Urinary bladder (tissue), 3 donors: ENCODE measurements at regions not wholly inside any gene's neighbourhood (a gene's known extent, or its start where the extent isn't known, plus 50 kb on each side); places are given as distances from the start of the nearest gene placed in this dataset.

Experiments
- DNase-seq: peaks from one replicate; pipeline ENCODE4 v3.0.0-alpha.2; 2015; ENCODE audit errors: extremely low spot score
- H3K27ac ChIP-seq: one replicate; pipeline ENCODE4 v1.5.1; 2013; ENCODE audit warnings: low read depth, mild to moderate bottlenecking, moderate library complexity
- H3K36me3 ChIP-seq: one replicate; pipeline ENCODE4 v1.6.1; 2013; ENCODE audit warnings: mild to moderate bottlenecking, moderate library complexity; ENCODE audit not compliant: insufficient read depth
- H3K4me1 ChIP-seq: one replicate; pipeline ENCODE4 v1.6.1; 2013; ENCODE audit warnings: mild to moderate bottlenecking, moderate library complexity; ENCODE audit not compliant: insufficient read depth
- H3K4me3 ChIP-seq: one replicate; pipeline ENCODE4 v1.5.1; 2013; ENCODE audit warnings: low read depth, low read length
- WGBS: extraction: QIAGEN DNeasy Blood & Tissue Kit; methylation state at CpG from one replicate; pipeline ENCODE4 v1.1.7; 2013; 5-methylcytosine and 5-hydroxymethylcytosine counted together
- donor health status: healthy with polysubstance abuse.
- donor health status: healthy.

DNA sequence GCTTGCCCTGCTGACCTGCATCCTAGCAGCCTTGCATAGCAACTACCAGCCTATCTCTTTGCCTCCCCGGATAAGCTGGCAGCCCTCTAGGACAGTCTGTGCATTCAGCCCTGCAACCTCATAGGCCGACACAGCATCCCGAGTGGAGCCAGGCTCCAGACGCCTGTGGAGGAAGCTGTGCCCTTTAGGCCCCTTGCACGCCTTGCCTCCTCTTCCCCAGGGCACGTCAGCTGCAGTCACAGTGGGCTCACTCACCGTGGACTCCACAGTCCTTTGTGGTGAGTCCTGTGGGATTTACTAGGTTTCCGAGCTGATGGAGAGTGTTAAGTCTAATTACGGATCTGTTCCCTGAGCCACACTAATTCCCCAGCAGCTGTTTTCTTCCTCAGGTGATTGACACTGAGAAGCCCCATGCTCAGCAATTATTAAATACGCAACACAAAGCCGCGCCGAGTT lies 540.0 kb downstream of the TCERG1L start:
- 52% methylated on average over 13 of the region's 13 CpGs for WGBS
- no peaks in the 10 kb centered on the region for H3K4me1 ChIP-seq
- H3K27ac ChIP-seq = no peak overlapping the region
- H3K4me3 ChIP-seq = no peak overlapping the region
- H3K36me3 ChIP-seq = no peaks in the 10 kb centered on the region
- DNase-seq = no peak

DNA sequence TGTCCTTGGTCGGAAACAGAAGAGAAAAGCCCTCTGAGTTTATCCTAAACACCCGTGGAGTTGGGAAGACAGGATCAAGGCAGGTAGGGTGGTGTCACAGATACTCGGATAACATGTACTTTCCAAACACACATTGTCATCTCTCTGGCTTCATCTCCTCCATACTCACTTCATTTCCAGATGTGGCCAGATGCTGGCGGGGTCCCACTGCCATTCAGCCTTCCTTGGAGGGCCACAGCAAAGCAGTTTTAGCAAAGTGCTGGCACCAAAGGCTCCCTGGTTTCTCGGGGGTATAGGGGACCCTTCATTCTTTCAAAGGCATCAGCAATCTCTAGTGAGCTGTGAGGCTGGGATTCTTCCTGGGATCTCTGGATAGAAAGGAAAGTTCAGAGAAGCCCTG lies 539.5 kb downstream of the TCERG1L start:
- Histone ChIP-seq H3K36me3 (no peaks in the 10 kb centered on the region), H3K4me3 (no peak overlapping the region), H3K4me1 (no peaks in the 10 kb centered on the region), H3K27ac (no peak overlapping the region)
- DNase-seq = no peak
- 69% methylated on average over 5 of the region's 5 CpGs for WGBS

DNA sequence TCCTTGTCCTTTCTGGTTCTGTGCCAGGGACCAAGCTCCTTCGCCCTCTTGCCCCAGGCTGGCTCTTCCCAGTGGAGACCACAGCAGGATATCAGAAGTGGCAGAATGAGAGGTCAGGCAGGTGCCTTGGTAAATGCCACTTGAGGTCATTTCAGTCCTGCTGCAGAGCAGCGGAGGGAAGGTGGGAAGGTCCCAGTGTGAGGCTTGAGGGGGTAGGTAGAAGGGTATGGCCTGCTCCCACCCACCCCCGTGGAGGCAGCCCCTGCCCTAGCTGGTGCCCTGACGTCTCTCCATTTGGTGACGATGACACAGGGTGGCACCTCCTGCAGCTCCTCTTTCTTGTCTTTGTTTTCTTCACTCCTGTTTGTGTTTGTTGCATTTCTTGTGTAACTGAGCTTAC lies 538.8 kb downstream of the TCERG1L start:
- H3K4me3 ChIP-seq = no peak overlapping the region
- no peak overlapping the region for H3K27ac ChIP-seq
- H3K4me1 ChIP-seq = no peaks in the 10 kb centered on the region
- no peaks in the 10 kb centered on the region for H3K36me3 ChIP-seq
- WGBS = 73% methylated on average over 5 of the region's 5 CpGs
- no peak for DNase-seq

DNA sequence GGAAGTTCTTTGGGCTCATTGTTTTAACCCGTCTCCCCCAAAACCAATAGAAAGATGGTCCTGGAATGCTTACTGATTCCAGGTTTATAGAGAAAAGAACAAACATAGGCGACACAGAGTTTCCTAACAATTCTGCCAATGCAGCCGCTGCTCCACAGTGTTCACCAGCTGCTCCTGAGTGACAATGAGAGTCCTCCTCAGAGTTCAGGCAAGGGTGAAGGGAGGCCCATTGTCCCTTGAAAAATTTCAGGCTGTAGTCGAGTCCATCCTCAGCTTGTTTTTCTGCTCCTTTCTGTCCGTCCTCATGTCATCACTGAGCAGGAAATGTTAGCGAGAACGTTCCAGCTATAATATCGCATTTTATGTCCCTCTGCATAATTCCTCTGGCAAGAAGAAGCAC lies 537.6 kb downstream of the TCERG1L start:
- no peak overlapping the region for H3K4me3 ChIP-seq
- WGBS = 39% methylated on average over 8 of the region's 8 CpGs
- no peak for DNase-seq
- H3K4me1 ChIP-seq = no peaks in the 10 kb centered on the region
- H3K27ac ChIP-seq = no peak overlapping the region
- no peaks in the 10 kb centered on the region for H3K36me3 ChIP-seq

DNA sequence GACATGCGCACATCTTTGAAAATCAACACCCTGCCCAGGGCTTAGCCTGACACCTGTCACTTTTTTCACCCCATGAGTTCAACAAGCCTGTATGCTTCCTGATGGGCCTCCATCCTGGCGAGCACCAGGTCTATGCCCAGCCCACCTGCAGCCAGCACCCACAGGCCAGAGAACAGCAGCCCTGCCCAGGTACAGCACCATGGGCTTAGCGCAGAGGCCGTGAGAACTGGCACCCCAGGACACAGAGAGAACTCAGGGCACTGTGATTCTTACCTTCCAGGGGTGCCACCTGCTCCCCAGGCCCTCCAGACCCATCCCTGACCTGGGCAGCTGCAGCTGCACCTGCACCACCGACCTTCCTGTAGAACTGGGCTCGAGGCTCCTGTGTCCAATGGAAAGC lies 536.6 kb downstream of the TCERG1L start:
- Histone ChIP-seq H3K27ac (no peak overlapping the region), H3K4me1 (no peaks in the 10 kb centered on the region), H3K4me3 (no peak overlapping the region), H3K36me3 (no peaks in the 10 kb centered on the region)
- WGBS = 90% methylated on average over 6 of the region's 6 CpGs
- DNase-seq = no peak

DNA sequence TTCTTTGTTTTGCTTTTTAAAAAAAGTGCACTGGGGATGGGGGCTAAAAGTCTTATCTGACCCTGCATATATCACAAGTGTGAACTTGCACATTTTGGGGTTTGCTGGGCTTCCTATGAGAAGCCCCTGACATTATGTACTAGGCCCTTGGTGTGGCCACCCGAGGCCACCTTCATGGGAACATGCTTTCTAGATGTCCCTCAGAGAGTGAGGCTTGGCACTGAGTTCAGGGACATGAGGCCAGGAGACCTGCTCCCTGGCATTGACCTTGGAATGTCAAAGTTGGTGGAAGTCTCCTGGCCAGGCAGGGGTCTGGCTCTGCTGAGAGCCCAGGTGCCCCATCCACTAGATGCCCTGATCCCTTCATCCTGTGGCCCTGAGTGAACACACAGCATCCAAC lies 536.2 kb downstream of the TCERG1L start:
- H3K27ac ChIP-seq = no peak overlapping the region
- no peaks in the 10 kb centered on the region for H3K36me3 ChIP-seq
- DNase-seq = no peak
- 79% methylated on average over 1 of the region's 1 CpG for WGBS
- no peak overlapping the region for H3K4me3 ChIP-seq
- no peaks in the 10 kb centered on the region for H3K4me1 ChIP-seq

DNA sequence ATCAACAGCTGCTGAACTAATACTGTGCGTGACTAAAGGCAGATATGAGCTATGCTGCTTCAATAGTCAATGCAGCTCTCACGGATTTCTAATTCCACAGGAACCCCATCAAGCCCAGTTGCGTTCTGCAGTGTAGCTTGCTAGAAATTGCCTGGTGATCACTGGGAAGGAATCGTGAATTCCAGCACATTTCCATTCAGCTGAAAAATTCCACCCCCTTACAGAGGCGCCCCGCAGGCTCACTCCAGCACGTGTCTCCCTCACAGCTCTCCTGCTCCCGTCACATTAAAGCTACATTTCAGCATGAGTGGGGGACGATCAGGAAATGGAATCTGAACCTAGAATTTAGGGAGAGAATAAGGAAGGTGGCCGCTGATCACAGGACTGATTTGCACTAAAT lies 534.8 kb downstream of the TCERG1L start:
- 55% methylated on average over 10 of the region's 10 CpGs for WGBS
- Histone ChIP-seq H3K4me1 (no peaks in the 10 kb centered on the region), H3K27ac (no peak overlapping the region), H3K36me3 (no peaks in the 10 kb centered on the region), H3K4me3 (no peak overlapping the region)
- no peak for DNase-seq

DNA sequence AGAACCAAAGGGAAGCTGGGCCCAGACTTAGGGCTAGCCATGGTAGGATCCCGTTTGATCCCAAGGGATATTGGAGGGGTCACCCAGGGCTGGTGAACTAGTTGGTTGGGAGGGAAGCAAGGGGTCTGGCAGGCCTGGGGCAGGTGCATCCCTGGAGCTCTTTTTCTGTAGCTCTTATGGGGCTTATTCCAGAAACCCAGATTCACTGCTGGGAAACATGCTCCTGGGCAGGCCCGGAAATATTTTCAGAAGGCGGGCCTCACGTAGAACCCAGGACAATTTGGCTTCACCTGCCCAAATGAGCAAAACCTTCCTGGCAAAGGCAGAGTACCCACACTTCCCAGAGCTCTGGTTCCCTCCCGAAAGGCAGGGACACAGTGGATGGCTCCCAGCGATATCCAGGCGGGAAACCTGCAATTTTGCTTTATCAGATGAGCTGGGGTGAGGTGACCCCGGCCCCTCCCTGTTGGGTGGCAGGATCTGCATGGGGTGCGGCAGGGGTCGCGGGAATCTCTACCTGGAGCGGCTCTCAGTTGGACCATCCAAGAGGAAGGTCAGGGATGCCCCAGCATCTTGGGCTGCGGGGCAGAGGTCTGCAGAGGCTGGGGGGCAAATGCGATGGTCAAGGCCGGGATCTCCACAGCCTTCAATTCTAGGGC lies 533.9 kb downstream of the TCERG1L start:
- no peak for DNase-seq
- Histone ChIP-seq H3K4me1 (no peaks in the 10 kb centered on the region), H3K27ac (no peak overlapping the region), H3K36me3 (no peaks in the 10 kb centered on the region), H3K4me3 (no peak overlapping the region)
- WGBS = 89% methylated on average over 15 of the region's 15 CpGs

DNA sequence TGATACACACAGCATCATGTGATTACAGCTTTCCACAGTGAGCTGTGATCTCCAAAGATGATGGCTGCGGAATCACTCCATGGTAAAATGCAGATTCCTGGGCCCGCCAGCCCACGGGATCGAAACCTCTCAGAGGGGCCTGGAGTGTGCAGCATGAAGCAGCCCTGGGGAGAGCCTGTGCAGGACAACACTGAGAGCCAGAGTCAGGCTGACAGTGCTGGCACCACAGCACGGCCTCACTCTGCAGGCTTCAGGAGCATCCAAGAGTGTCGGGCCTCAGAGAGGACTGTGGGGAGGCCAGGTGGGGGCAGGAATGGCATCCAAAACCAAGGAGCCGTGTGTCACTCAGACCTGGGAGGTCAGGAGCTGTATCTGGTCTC lies 533.4 kb downstream of the TCERG1L start:
- WGBS = 79% methylated on average over 7 of the region's 7 CpGs
- no peaks in the 10 kb centered on the region for H3K4me1 ChIP-seq
- DNase-seq = no peak
- H3K36me3 ChIP-seq = no peaks in the 10 kb centered on the region
- H3K4me3 ChIP-seq = no peak overlapping the region
- no peak overlapping the region for H3K27ac ChIP-seq

DNA sequence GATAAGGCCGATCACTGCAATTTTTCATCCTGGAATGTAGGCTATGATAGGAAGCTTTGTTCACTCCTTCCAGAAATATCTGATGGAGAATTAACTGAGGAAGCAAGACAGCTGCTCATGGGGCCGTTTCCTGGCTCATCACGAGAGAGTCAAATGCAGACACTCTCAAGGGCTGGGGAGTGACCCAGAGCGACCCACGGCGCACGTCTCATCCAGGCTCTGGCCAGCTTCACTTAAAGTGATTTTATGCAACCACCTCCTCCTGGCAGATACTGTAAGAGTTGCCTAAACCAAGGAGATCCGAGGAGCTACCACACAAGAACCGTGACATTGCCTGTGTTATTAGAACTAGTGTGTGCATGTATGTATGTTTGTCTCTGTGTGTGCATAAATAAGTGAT lies 530.8 kb downstream of the TCERG1L start:
- DNase-seq = no peak
- no peaks in the 10 kb centered on the region for H3K36me3 ChIP-seq
- 26% methylated on average over 9 of the region's 9 CpGs for WGBS
- no peak overlapping the region for H3K4me3 ChIP-seq
- H3K27ac ChIP-seq = no peak overlapping the region
- no peaks in the 10 kb centered on the region for H3K4me1 ChIP-seq

DNA sequence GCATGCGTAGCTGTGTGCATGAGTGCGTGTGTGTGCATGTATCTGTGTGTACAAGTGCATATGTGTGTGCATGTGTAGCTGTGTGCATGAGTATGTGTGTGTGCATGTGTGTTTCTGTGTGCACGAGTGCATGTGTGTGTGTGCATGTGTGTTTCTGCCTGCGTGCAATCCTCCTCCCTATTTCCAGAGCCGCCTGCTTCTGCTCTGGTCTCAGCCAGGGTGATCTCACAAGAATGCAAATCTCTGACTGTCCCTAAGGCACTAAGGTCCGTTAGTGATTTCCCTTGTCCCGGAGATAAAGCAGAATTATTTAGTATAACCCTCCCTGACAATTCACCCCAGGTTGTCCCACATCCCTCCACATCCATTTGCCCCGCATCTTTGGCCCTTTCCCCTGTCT lies 530.3 kb downstream of the TCERG1L start:
- Histone ChIP-seq H3K4me3 (no peak overlapping the region), H3K27ac (no peak overlapping the region), H3K36me3 (no peaks in the 10 kb centered on the region), H3K4me1 (no peaks in the 10 kb centered on the region)
- 73% methylated on average over 8 of the region's 8 CpGs for WGBS
- DNase-seq = no peak

DNA sequence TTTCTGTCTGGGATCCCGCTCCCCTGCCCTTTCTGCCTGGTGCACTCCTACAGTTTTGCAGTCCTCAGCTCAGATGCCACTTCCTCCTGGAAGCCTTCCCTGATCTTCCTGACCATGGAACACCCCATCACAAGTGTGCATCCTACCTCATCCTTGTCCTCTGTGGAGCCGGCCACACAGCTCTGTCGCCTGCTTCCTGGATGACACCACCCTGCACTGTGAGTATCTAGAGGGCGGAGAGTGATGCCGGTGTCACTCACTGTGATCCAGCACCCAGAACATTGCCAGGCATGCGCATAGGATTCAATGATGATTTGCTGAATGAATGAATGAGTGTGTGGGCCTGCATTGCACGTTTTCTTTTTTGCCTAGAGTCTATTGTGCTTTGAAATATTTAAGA lies 529.9 kb downstream of the TCERG1L start:
- no peaks in the 10 kb centered on the region for H3K36me3 ChIP-seq
- no peaks in the 10 kb centered on the region for H3K4me1 ChIP-seq
- no peak overlapping the region for H3K27ac ChIP-seq
- no peak overlapping the region for H3K4me3 ChIP-seq
- DNase-seq = no peak
- 83% methylated on average over 7 of the region's 7 CpGs for WGBS

DNA sequence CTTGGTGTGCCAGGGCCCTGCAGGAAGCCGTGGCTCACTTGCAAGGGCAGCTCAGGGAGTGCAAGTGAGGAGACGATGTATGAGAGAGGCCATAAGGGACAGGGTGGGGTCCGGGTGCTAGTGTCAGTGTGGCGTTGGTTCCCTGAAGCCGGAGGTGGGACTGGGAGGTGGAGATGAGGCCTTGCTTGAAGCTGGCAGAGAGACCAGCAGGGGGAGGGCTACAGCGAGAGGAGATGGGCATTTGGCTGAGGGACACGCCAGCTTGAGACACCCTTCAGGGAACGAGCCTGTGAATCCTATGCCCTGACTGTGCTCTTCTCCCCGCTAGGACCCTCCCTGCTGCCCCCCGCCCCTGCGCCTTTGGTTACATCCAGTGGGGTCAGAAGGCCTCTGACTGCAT lies 529.1 kb downstream of the TCERG1L start:
- Histone ChIP-seq H3K4me3 (no peak overlapping the region), H3K27ac (no peak overlapping the region), H3K4me1 (no peaks in the 10 kb centered on the region), H3K36me3 (no peaks in the 10 kb centered on the region)
- no peak for DNase-seq
- WGBS = 72% methylated on average over 11 of the region's 11 CpGs

DNA sequence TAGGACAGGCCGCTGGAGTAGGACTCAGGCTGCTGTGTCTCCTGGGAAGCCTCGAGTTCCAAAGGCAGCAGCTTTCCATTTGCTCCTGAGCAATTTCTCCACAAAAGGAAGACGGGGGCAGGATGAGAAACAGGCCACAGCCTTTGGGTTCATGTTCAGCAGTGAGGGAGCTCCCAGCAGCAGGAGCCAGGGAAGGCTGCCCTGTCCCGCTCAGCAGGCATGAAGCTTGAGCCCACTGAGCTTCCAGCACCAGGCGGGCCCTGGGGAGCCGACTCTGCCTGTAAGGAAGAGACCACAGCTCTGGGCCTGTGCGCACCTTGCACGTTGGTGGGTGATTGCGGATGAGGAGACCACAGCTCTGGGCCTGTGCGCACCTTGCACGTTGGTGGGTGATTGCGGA lies 527.2 kb downstream of the TCERG1L start:
- DNase-seq = no peak
- Histone ChIP-seq H3K4me3 (no peak overlapping the region), H3K4me1 (no peaks in the 10 kb centered on the region), H3K36me3 (no peaks in the 10 kb centered on the region), H3K27ac (no peak overlapping the region)
- whole genome bisulfite sequencing = 91% methylated on average over 12 of the region's 12 CpGs

DNA sequence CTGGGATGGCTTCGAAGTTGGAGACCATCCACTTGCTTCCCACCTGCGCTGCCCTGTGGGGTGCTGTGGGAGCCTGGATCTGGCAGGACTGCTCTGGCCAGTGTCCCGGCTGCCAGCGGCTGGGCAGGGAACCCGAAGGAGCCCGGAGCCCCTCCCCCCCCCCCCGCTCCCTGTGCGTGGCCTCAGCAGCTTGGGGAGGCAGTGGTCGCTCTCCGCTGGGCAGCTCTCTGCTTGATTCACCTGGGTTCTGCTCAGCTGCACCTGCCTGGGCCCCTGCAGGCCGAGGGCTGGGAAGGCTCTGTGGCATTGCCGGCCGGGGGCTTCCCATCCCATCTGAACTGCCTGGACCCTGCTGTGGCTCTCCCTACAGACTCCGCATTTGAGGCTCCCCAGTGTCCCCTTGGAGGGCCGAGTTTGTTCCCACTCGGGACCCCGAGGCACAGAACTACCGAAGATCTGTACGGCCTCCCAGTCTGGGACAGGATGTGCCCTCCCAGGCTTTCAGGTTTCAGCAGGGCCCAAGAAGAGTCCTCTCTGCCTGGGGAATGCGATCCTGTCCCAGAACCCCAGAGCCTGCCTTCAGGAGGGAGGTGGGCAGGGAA lies 525.1 kb downstream of the TCERG1L start:
- Histone ChIP-seq H3K36me3 (no peaks in the 10 kb centered on the region), H3K4me1 (no peaks in the 10 kb centered on the region), H3K4me3 (no peak overlapping the region), H3K27ac (no peak overlapping the region)
- 81% methylated on average over 20 of the region's 20 CpGs for WGBS
- no peak for DNase-seq
